ENCODE measurements at regions not wholly inside any gene's neighbourhood (a gene's known extent, or its start where the extent isn't known, plus 50 kb on each side); places are given as distances from the start of the nearest gene placed in this dataset.

GRCh38 chr13:95477187-95477586, 75.3 kb upstream of the CLDN10 start (continued):
- no peak for TF ChIP-seq KLF17 (tag by site-specific recombination; IDR thresholded peaks at IDR 0.05)
- no peak for TF ChIP-seq ZFP3 (tag by site-specific recombination; IDR thresholded peaks at IDR 0.05; ENCODE audit: low read depth)
- no peak for TF ChIP-seq ZNF561 (tag by site-specific recombination; IDR thresholded peaks at IDR 0.05; ENCODE audit: borderline replicate concordance)
- TF ChIP-seq ZFP37 (tag by site-specific recombination; IDR thresholded peaks at IDR 0.05): no peak
- no peak for TF ChIP-seq ZBTB7A (tag by site-specific recombination; IDR thresholded peaks at IDR 0.05; ENCODE audit: low read depth)
- no peak for TF ChIP-seq ZNF157 (tag by site-specific recombination; IDR thresholded peaks at IDR 0.05)
- no peak for TF ChIP-seq ZBTB10 (tag by site-specific recombination; IDR thresholded peaks at IDR 0.05)
- TF ChIP-seq ZNF174 (tag by site-specific recombination; IDR thresholded peaks at IDR 0.05): no peak
- no peak for TF ChIP-seq ATF2 (tag by site-specific recombination; IDR thresholded peaks at IDR 0.05; ENCODE audit: low read depth)

- H3K27ac ChIP-seq (ENCODE audit: extremely low read depth, low read depth, low read length): no peak overlapping the region
- no peak overlapping the region for H3K4me3 ChIP-seq (ENCODE audit: low read depth, low read length)
- TF ChIP-seq ZNF529 (tag by site-specific recombination; IDR thresholded peaks at IDR 0.05; ENCODE audit: insufficient replicate concordance) (no peak), ZNF175 (tag by site-specific recombination; IDR thresholded peaks at IDR 0.05) (no peak), ZSCAN5A (tag by site-specific recombination; IDR thresholded peaks at IDR 0.05) (no peak), ATF2 (tag by site-specific recombination; IDR thresholded peaks at IDR 0.05; ENCODE audit: low read depth) (no peak), ZBTB17 (tag by site-specific recombination; IDR thresholded peaks at IDR 0.05) (no peak), ZNF214 (tag by site-specific recombination; IDR thresholded peaks at IDR 0.05; ENCODE audit: borderline replicate concordance) (no peak), YY1 (tag by site-specific recombination; IDR thresholded peaks at IDR 0.05) (no peak), KLF1 (tag by site-specific recombination; IDR thresholded peaks at IDR 0.05) (no peak), ZNF555 (tag by site-specific recombination; conservative IDR thresholded peaks at IDR 0.05) (no peak), ZNF621 (tag by site-specific recombination; IDR thresholded peaks at IDR 0.05) (no peak), TRIM28 (IDR thresholded peaks at IDR 0.05; ENCODE audit: borderline replicate concordance, low read length) (no peak), ZNF23 (tag by site-specific recombination; IDR thresholded peaks at IDR 0.05; ENCODE audit: borderline replicate concordance) (no peak), KLF8 (tag by site-specific recombination; IDR thresholded peaks at IDR 0.05) (no peak), ZNF544 (tag by site-specific recombination; IDR thresholded peaks at IDR 0.05) (no peak), SP2 (tag by site-specific recombination; IDR thresholded peaks at IDR 0.05) (no peak), ZNF791 (tag by site-specific recombination; IDR thresholded peaks at IDR 0.05) (no peak), ZNF16 (tag by site-specific recombination; IDR thresholded peaks at IDR 0.05; ENCODE audit: low read depth) (no peak), ZNF37A (tag by site-specific recombination; IDR thresholded peaks at IDR 0.05) (no peak)
- CTCF ChIA-PET: interaction anchor here (0.6 to 1.3 kb wide), 6 partner anchors 12 to 1005 kb away, joined by 3 to 8 read pairs (median 4); no protein-coding TSS in a partner anchor
- POLR2A ChIA-PET: no interaction called here
- H3K9me3 ChIP-seq (ENCODE audit: control insufficient read depth, insufficient read depth, low read depth, low read length): no peaks in the 10 kb centered on the region
- H3K4me1 ChIP-seq (ENCODE audit: control insufficient read depth, insufficient read depth, low read length): no peaks in the 10 kb centered on the region
- no peaks in the 10 kb centered on the region for H3K36me3 ChIP-seq (ENCODE audit: control insufficient read depth in 2 of 2, insufficient read depth in 1 of 2, low read length in 2 of 2)
These were observed 72.8 kb upstream of the CLDN10 start for GRCh38 chr13:95479731-95480130.
